ENCODE measurements at regions not wholly inside any gene's neighbourhood (a gene's known extent, or its start where the extent isn't known, plus 50 kb on each side); places are given as distances from the start of the nearest gene placed in this dataset.

DNA sequence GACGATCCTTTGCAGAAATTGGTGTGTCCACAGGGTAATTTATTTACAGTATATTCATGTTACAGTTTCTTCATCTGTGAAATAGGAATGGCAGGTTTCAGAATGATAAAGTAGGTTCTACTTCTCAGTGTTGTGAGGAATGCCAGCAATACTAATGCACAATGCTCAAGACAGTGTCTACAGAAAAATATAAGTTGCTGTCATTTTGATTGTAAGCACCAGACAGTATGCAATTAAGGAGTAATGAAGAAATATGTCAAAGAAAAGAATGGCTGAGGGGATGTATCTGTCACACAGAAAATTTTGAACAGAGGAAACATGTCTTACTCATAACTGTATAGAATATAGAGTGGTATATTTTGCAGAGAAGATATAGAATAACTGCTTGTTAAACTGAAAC is 525.4 kb downstream of the GALC start:
- DNase-seq = no peak
- intact Hi-C loops (cut with micrococcal nuclease) = no loop called here
- no peak for ATAC-seq

GRCh38 chr14:87465770-87466169 is 527.2 kb downstream of the GALC start:
- DNase-seq = no peak
- no peak for ATAC-seq
- intact Hi-C loops (cut with micrococcal nuclease) = no loop called here

DNA sequence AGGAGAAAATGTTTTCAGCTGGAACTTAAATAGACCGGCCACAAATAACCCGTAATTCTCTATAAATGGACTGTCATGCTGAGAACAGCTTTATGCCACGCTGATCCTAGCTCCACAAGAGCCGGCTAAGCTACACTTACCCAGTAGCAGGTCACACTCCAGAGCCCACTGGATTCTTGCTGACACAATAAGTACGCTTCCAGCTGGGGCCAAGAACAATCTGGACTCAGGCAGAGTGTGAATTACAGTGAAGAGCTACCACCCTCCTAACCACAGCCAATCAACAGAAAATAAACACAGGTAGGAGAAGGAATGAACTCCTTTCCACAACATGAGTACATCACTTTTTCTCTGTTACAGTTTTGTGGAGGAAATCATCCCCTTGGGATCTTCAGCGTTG is 531.3 kb downstream of the GALC start:
- intact Hi-C loops (cut with micrococcal nuclease) = no loop called here
- DNase-seq (no peak), ATAC-seq (no peak)

- intact Hi-C loops (cut with micrococcal nuclease) = no loop called here
- no peak for ATAC-seq
- no peak for DNase-seq
Measured at GRCh38 chr14:87457720-87458119, 535.3 kb downstream of the GALC start.

- DNase-seq (no peak), ATAC-seq (no peak)
- intact Hi-C loops (cut with micrococcal nuclease) = no loop called here
Measured at GRCh38 chr14:87450193-87450592, 542.8 kb downstream of the GALC start.

- DNase-seq = no peak
- no peak for ATAC-seq
- intact Hi-C loops (cut with micrococcal nuclease) = no loop called here
Measured at GRCh38 chr14:87449016-87449415, 544.0 kb downstream of the GALC start.

DNA sequence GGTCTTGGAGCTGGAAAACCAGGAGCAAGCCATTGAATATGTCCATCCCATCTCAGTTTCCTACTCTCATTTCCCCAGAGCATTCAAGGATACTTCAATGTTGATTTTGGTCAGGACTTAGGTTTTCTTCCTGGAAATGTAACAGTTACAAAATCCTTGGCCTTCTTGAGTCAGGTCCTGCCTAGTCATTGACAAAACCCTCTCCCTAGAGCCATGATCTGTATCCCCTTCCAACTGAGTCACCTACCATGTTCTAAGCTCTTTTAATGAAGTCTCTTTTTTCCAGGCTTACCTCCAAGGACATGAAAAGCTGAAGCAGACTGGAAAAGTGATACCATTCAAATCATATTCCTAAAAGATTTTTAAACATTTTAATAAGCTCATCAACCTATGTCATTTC is 549.2 kb downstream of the GALC start:
- DNase-seq (no peak), ATAC-seq (peak; percentile 60)
- intact Hi-C loops (cut with micrococcal nuclease) = no loop called here

DNA sequence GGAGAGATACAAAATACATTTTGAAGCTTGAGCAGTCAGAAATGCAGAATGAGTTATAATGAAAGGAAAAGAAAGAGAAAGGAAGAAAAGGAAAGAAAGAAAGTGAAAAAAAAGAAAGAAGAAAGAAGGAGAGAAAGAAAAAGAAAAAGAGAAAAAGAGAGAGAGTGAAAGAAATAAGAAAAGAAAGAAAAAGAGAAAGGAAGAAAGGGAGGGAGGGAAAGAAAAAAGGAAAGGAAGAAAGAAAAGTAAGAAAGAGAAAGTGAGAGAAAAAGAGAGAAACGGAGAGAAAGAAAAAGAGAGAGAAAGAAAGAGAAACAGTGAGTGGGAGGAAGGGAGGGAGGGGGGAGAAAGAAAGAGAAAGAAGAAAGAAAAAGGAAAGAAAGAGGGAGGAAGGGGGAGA is 549.9 kb downstream of the GALC start:
- DNase-seq (no peak), ATAC-seq (no peak)
- intact Hi-C loops (cut with micrococcal nuclease) = no loop called here

DNA sequence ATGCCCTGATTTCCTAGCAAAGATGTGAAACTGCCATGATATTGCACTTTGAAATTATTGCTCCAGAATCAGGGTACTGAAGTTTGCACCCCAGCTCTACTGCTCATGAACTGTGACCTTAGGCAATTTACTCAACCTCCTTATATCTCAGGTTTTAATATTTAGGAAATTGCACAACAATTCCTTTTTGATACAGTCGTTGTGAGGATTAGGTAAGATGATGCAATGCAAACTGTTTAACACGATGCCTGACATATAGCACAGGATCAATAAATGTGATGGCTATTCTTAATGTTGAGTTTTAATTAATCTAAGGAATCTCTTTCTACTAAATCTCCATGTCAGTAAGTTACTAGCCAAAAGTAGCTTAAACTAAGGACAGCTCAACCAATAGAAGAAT is 555.8 kb downstream of the GALC start:
- intact Hi-C loops (cut with micrococcal nuclease) = no loop called here
- DNase-seq = no peak
- no peak for ATAC-seq

DNA sequence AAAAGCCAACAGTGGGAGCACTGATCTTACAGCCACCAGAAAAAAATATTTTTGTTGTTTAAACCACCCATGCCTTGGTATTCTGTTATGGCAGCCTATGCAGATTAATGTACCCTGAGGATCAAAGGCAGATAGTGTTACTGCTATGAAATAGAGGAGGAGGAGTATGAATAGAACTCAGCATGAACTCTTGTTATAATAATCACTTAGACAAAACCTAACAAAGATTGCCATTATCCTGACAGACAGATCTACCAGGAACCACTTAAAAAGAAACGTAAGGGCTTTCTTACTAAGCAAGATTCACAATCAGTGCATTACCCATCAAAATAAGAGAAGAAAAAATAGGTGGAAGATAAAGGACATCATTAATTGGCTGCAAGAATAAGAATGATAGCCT is 558.3 kb downstream of the GALC start:
- ATAC-seq (no peak), DNase-seq (no peak)
- intact Hi-C loops (cut with micrococcal nuclease) = no loop called here

- intact Hi-C loops (cut with micrococcal nuclease) = no loop called here
- DNase-seq = no peak
- ATAC-seq = no peak
Measured at GRCh38 chr14:87434011-87434410, 559.0 kb downstream of the GALC start.

DNA sequence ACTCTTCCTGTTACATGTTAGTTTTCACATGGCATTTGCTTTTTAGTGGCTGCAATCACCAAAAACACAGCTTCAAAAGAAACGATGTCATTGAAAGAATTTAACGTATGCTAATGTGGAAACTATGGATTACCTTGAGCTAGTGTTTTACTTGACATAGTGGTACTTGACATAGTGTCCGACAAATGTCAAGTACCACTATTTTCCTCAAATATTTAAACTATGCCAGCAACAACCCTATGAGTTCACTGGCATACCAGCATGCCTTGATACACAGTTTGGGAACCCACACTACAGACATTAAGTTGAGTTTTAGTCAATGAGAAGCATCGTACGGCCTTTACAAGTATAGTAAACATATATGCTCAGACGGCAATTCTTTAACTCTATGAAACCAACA is 560.3 kb downstream of the GALC start:
- no peak for ATAC-seq
- DNase-seq = no peak
- intact Hi-C loops (cut with micrococcal nuclease) = no loop called here

GRCh38 chr14:87430810-87431209 is 562.2 kb downstream of the GALC start:
- no peak for ATAC-seq

DNA sequence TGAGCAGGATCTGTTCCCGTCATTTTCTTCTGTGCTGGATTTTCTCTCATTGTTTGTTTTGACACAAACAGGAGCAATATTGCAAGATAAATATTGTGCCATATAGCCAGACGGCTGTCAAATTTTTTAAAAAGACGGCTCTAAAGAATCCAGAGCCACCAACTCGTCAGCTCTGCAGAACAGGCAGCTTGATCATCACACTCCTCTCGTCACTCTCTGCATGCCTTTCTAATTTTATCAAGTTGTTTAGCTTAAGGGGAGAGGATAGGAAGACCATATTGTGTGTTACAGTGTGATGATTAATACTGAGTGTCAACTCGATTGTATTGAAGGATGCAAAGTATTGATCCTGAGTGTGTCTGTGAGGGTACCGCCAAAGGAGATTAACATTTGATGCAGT is 562.8 kb downstream of the GALC start:
- intact Hi-C loops (cut with micrococcal nuclease) = no loop called here
- DNase-seq = no peak

More at GRCh38 chr14:87430810-87431209, 562.2 kb downstream of the GALC start:
- DNase-seq = no peak
- intact Hi-C loops (cut with micrococcal nuclease) = no loop called here

GRCh38 chr14:87419925-87420324 is 573.1 kb downstream of the GALC start:
- ATAC-seq = no peak
- intact Hi-C loops (cut with micrococcal nuclease) = no loop called here
- no peak for DNase-seq

More for the DNA sequence above, 562.8 kb downstream of the GALC start:
- ATAC-seq = no peak

DNA sequence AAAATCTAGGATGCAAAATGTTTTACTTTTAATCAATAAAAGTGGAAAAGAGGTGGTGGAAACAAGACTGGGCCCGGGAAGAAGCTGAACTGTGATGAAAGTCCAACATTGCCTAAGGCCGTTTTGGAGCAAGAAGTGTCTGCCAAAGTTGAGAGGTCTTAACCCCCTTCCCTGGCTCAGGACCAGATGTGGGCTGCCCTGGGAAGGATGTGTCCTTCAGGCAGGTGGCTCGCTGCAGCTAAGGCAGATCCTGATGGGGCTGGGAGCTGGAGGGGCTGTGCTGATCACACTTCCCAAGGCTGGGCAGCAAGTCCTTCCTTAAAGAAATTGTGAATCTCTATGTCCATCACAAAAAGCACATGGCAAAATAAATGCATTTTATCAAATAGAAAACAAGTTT is 581.6 kb downstream of the GALC start:
- intact Hi-C loops (cut with micrococcal nuclease) = no loop called here
- no peak for ATAC-seq
- DNase-seq = no peak

DNA sequence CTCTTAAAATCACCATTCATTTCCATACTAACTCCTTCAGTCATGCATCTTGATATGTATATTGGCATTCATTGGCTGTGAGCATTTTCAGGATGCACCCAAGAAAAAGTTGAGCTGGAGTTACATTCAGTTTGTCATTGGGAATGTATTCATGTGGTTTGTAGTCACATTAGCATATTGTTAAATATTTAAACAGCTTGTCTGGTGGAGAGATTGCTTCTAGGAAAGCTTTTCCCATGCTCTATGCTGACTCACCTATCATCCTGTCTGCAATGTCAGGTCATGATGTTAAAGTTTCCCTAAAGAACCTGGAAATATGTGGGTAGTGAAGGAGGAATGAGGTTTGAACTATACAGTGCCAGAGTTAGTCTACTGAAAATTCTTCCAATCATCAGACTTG is 583.6 kb downstream of the GALC start:
- intact Hi-C loops (cut with micrococcal nuclease) = no loop called here
- ATAC-seq (no peak), DNase-seq (no peak)

- intact Hi-C loops (cut with micrococcal nuclease) = no loop called here
- peak; percentile 50 for ATAC-seq
- DNase-seq = no peak
Measured at GRCh38 chr14:87407344-87407743, 585.6 kb downstream of the GALC start.

DNA sequence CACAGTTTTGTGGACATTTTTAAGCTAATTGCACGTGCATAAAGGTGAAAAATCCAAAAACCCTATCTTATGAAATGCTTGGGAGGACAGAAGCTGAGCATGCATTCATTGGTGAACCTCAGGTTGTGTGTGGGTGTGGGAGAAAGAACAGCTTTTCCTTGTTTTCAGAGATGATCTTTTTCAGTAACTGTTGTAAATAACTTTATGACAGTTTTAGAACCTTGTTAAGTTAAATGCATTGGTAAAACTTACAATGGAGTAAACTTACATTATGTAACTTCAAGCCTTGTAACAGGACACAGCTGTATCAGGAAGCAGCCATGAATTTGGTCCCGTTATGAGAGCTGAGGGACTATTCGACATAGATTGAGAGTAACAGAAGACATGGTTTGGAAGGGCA is 587.4 kb downstream of the GALC start:
- ATAC-seq (no peak), DNase-seq (no peak)
- intact Hi-C loops (cut with micrococcal nuclease) = no loop called here

DNA sequence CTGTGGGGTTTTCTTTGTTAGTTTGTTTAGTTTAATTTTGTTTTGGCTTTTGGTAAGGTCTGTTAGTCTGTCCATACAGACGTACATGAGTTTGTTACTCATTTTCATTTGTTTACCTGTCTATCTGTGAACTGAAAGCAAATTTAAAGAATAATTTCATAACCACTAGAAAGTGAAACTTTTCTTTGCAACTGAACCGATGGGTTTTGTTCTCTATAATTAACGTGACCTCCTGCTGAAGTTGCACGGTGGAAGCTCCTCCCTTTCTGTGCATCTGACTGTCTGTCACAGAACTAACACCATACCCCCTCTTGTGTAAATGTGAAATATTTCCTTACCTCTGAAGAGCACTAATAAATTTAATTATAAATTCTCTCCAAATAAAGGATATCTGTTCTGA is 595.5 kb downstream of the GALC start:
- DNase-seq (no peak), ATAC-seq (no peak)
- intact Hi-C loops (cut with micrococcal nuclease) = no loop called here

GRCh38 chr14:87391066-87391465 is 601.9 kb downstream of the GALC start:
- intact Hi-C loops (cut with micrococcal nuclease) = no loop called here
- ATAC-seq = no peak
- DNase-seq = no peak

DNA sequence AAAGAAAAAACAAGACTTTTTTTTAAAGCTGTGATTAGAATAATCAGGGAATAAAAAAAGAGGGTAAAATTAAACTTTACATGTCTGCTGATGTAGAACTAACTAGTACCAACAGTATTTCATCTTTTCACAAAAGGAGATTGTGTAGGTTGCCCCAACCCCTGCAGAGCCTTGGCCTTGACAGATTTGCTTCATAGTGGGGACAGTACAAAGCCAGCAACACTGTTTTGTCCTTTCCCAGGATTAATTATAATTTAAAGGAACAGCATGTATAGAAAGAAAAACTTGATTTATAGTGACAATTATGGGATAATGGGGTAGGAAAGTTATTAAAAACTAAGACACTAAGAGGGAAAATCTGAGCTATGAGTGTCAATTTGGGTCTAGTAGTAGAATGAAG is 604.0 kb downstream of the GALC start:
- DNase-seq (no peak), ATAC-seq (no peak)
- intact Hi-C loops (cut with micrococcal nuclease) = no loop called here
